SH-SY5Y (cell line): ENCODE measurements at regions not wholly inside any gene's neighbourhood (a gene's known extent, or its start where the extent isn't known, plus 50 kb on each side); places are given as distances from the start of the nearest gene placed in this dataset.

Source experiments
- GATA2 ChIP-seq: IDR thresholded peaks from 2 replicates; pipeline ENCODE4 v1.6.1; 2011; ENCODE audit warnings: mild to moderate bottlenecking, low read depth, low read length
- GATA3 ChIP-seq: IDR thresholded peaks from 2 replicates; pipeline ENCODE4 v1.6.1; 2011; ENCODE audit warnings: low read depth, mild to moderate bottlenecking, low read length, moderate library complexity

GRCh38 chr7:101687081-101687480, 58.0 kb upstream of the MYL10 start:
- no peak for TF ChIP-seq GATA2
- TF ChIP-seq GATA3 = no peak
